MV-4-11 (cell line): ENCODE measurements at regions not wholly inside any gene's neighbourhood (a gene's known extent, or its start where the extent isn't known, plus 50 kb on each side); places are given as distances from the start of the nearest gene placed in this dataset.
"Not testable (repeated sequence)": the region's sequence is repeated elsewhere in the genome, so short reads cannot be mapped to it uniquely, and the experiment has no call there.

ENCODE experiments used
- DNase-seq: peaks from one replicate; lab custom pipeline; 2025; lab: John Stamatoyannopoulos, UW

DNA sequence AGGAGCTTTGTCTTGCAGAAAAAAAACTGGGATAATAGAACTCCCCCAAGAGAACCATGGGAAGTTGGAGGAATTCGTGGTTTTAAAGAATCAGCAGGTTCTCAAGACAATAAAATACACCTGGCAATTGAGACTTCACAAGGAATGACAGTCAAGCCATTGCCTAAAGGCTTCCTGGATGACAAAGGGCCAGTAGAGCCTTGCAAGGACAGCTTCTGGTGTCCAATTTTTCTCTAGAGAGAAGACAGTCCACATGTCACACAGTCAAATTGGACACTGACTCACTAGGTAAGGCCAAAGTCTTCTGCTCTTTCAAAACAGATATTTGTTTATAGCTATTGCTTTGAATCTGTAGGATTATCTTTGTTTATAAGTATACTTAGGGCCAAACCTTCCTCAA lies 80.3 kb upstream of the BMP5 start:
- no peak for DNase-seq

DNA sequence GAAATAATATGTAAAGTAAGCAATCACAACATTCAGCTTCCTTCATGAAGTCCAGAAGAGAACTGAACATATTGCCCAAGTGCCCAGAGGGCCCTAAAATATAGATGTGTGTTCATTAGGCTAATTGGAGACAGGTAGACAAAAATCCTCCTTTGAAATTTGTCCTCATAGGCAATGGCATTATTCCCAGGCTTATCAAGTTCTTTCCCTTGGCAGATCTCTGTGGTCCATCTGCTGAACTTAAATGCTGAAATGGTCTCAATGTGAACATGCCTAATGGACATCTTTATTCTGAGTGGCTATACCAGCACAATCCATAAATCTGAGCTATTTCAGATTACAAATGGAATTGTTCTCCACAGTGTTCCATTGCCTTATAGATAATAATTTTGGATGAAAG lies 79.0 kb upstream of the BMP5 start:
- no peak for DNase-seq

- peak; percentile 5 for DNase-seq
Observed at GRCh38 chr6:55953335-55953734, 77.9 kb upstream of the BMP5 start.

DNA sequence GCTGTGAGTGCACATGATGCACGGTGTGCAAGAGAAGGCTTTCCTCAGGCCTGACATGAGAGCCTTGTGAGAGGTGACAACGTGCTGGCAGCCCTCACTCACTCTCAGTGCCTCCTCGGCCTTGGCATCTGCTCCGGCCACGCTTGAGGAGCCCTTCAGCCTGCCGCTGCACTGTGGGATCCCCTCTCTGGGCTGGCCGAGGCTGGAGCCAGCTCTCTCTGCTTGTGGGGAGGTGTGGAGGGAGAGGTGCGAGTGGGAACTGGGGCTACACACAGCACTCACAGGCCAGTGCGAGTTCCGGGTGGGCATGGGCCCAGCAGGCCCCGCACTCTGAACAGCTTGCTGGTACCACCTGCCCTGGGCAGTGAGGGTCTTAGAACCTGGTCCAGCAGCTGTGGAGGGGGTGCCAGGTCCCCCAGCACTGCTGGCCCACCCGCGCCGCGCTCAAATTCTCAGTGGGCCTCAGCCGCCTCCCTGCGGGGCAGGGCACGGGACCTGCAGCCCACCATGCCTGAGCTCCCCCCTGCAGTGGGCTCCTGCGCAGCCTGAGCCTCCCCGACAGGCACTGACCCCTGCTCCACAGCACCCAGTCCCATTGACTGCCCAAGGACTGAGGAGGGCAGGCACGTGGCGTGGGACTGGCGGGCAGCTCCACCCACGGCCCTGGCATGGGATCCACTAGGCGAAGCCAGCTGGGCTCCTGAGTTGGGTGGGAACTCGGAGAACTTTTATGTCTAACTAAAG lies 74.9 kb upstream of the BMP5 start:
- DNase-seq, result no peak

- DNase-seq, result no peak
Observed at GRCh38 chr6:55943329-55943728, 67.9 kb upstream of the BMP5 start.

GRCh38 chr6:55941702-55942101 lies 66.3 kb upstream of the BMP5 start:
- no peak for DNase-seq

DNA sequence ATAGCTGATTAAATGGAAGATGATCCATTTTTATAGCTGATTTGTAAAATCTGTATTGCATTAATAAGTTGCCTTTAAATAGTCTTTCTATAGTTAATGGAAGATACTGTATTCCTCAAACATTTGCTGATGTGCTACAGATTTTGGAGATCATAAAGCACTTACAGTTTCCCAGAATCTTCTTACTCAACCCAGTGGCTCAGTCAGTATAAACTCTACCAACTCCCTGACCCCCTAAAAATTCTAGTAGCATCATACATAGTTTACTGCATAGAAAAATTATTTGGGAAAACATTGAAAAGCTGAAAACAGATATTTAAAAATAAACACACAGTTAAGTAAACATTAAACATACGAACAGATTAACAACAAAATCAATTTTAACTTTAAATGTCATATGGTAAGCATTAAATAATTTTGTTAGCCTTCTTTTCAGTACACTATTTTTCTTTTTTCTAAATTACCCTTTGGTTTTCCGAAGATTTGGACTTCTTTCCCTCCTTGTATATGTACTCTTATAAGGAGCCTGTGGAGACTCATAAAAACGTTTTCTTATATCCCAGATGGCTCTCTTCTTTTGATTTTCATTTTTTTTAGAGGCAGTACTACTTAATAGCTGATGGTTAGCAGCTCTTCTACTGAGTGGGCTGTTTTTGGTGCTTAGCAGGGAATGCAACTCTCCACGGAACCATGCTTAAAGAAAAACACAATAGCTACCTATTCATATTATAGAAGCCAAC lies 62.7 kb upstream of the BMP5 start:
- no peak for DNase-seq

- DNase-seq, result peak; percentile 89
Observed at GRCh38 chr6:55937261-55937947, 62.0 kb upstream of the BMP5 start.

GRCh38 chr6:55931101-55931500 lies 55.7 kb upstream of the BMP5 start:
- DNase-seq, result no peak

GRCh38 chr6:55927713-55928112 lies 52.3 kb upstream of the BMP5 start:
- DNase-seq, result not testable (repeated sequence)

DNA sequence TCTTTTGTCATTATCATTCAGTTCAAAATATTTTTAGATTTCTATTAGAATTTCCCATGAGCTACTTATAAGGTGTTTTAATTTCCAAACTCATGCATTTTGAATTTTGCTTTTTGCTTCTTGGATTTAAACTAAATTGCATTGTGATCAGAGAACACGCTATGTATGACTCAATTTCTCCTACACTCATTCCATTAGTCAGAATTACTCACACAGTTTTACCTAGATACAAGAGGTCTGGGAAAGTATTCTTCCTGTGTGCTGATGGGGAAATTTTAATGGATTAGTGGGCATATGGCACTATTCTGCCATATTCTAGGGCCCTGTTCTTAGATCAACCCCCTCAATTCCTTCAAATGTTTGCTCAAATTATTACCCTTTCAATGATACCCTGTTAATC lies 49.9 kb upstream of the BMP5 start:
- no peak for DNase-seq
